RWPE2 (cell line): ENCODE measurements at regions not wholly inside any gene's neighbourhood (a gene's known extent, or its start where the extent isn't known, plus 50 kb on each side); places are given as distances from the start of the nearest gene placed in this dataset.

ENCODE experiments used
- ATAC-seq: fragments of 200-7000 bp; cut with Tn5 transposase; 3 replicates; pipeline ENCODE4 v1.9.1; 2021; ENCODE audit warnings: low read depth
- DNase-seq: peaks from one replicate; pipeline ENCODE4 v3.0.0-alpha.2; 2020; ENCODE audit warnings: low spot score
- H3K27ac ChIP-seq: fragments of 450-650 bp; 2 replicates; pipeline ENCODE4 v1.5.1; 2017; ENCODE audit warnings: mild to moderate bottlenecking; ENCODE audit not compliant: poor library complexity, severe bottlenecking
- H3K27me3 ChIP-seq: fragments of 250-450 bp; sonication (Bioruptor Pico); 2 replicates; pipeline ENCODE4 v1.5.1; 2021; ENCODE audit warnings: mild to moderate bottlenecking, moderate library complexity; ENCODE audit not compliant: insufficient read depth, poor library complexity, severe bottlenecking
- H3K36me3 ChIP-seq: fragments of 250-450 bp; sonication (Bioruptor Pico); 2 replicates; pipeline ENCODE4 v1.5.1; 2020; ENCODE audit warnings: low read depth, mild to moderate bottlenecking, moderate library complexity
- H3K4me1 ChIP-seq: fragments of 250-450 bp; sonication (Bioruptor Pico); 2 replicates; pipeline ENCODE4 v1.5.1; 2021; ENCODE audit warnings: mild to moderate bottlenecking, moderate library complexity; ENCODE audit not compliant: insufficient read depth, poor library complexity, severe bottlenecking
- H3K4me3 ChIP-seq: fragments of 250-450 bp; sonication (Bioruptor Pico); 2 replicates; pipeline ENCODE4 v1.5.1; 2021; ENCODE audit warnings: mild to moderate bottlenecking, moderate library complexity; ENCODE audit not compliant: severe bottlenecking
- H3K9me3 ChIP-seq: fragments of 250-450 bp; sonication (Bioruptor Pico); 2 replicates; pipeline ENCODE4 v1.5.1; 2021; ENCODE audit warnings: mild to moderate bottlenecking, moderate library complexity; ENCODE audit not compliant: severe bottlenecking
- CTCF ChIP-seq: fragments of 450-650 bp; IDR thresholded peaks from one replicate; pipeline ENCODE4 v1.5.1; 2017; ENCODE audit warnings: mild to moderate bottlenecking, moderate library complexity; ENCODE audit not compliant: poor library complexity, severe bottlenecking

GRCh38 chr3:14324224-14324944 lies 78.0 kb upstream of the SLC6A6 start:
- Histone ChIP-seq H3K27ac (no peak overlapping the region), H3K27me3 (no peaks in the 10 kb centered on the region), H3K4me3 (no peak overlapping the region), H3K9me3 (no peaks in the 10 kb centered on the region), H3K4me1 (peaks cover 13% of the 10 kb centered on the region), H3K36me3 (no peaks in the 10 kb centered on the region)
- DNase-seq (no peak), ATAC-seq (peak; percentile 46)
- no peak for TF ChIP-seq CTCF

GRCh38 chr3:14328422-14328821 lies 74.0 kb upstream of the SLC6A6 start:
- Histone ChIP-seq H3K27me3 (no peaks in the 10 kb centered on the region), H3K4me1 (peaks cover 13% of the 10 kb centered on the region), H3K9me3 (no peaks in the 10 kb centered on the region), H3K27ac (no peak overlapping the region), H3K4me3 (no peak overlapping the region), H3K36me3 (no peaks in the 10 kb centered on the region)
- DNase-seq (no peak), ATAC-seq (no peak)
- TF ChIP-seq CTCF = no peak

- ATAC-seq = peak; percentile 85
- H3K27ac ChIP-seq = no peak overlapping the region
These were observed 73.1 kb upstream of the SLC6A6 start for GRCh38 chr3:14329116-14329830.

GRCh38 chr3:14329842-14330241 lies 72.6 kb upstream of the SLC6A6 start:
- Histone ChIP-seq H3K36me3 (no peaks in the 10 kb centered on the region), H3K9me3 (no peaks in the 10 kb centered on the region), H3K4me1 (peaks cover 8% of the 10 kb centered on the region), H3K4me3 (no peak overlapping the region), H3K27me3 (no peaks in the 10 kb centered on the region), H3K27ac (no peak overlapping the region)
- ATAC-seq = no peak
- DNase-seq = no peak
- no peak for TF ChIP-seq CTCF

More at GRCh38 chr3:14329116-14329830, 73.1 kb upstream of the SLC6A6 start:
- no peaks in the 10 kb centered on the region for H3K36me3 ChIP-seq
- H3K4me1 ChIP-seq = peaks cover 13% of the 10 kb centered on the region
- H3K9me3 ChIP-seq = no peaks in the 10 kb centered on the region
- no peak for DNase-seq
- no peak overlapping the region for H3K4me3 ChIP-seq
- no peaks in the 10 kb centered on the region for H3K27me3 ChIP-seq
- TF ChIP-seq CTCF = no peak

- H3K36me3 ChIP-seq = no peaks in the 10 kb centered on the region
- no peaks in the 10 kb centered on the region for H3K9me3 ChIP-seq
- DNase-seq (no peak), ATAC-seq (no peak)
- H3K27me3 ChIP-seq = no peaks in the 10 kb centered on the region
- H3K4me1 ChIP-seq = peaks cover 5% of the 10 kb centered on the region
- TF ChIP-seq CTCF = no peak
- no peak overlapping the region for H3K4me3 ChIP-seq
- no peak overlapping the region for H3K27ac ChIP-seq
These were observed 71.9 kb upstream of the SLC6A6 start for GRCh38 chr3:14330508-14330907.
